Vagina (tissue), 2 donors: ENCODE measurements at regions not wholly inside any gene's neighbourhood (a gene's known extent, or its start where the extent isn't known, plus 50 kb on each side); places are given as distances from the start of the nearest gene placed in this dataset.

Experiments used
- CTCF ChIP-seq, 3 experiments: fragments of 450-650 bp in 2 of 3; fragments of 200-600 bp in 1 of 3; sonication (generic) in 1 of 3; IDR thresholded peaks; one replicate each; pipeline ENCODE4 v1.5.1; 2017 to 2019; ENCODE audit warnings: antibody characterized with exemption in 3 of 3, mild to moderate bottlenecking in 2 of 3, moderate library complexity in 2 of 3
- POLR2A ChIP-seq, 2 donors: fragments of 450-650 bp; IDR thresholded peaks; one replicate each; pipeline ENCODE4 v1.6.1; 2017; ENCODE audit warnings: antibody characterized with exemption in 2 of 2, mild to moderate bottlenecking in 2 of 2, moderate library complexity in 2 of 2

- TF ChIP-seq CTCF (IDR thresholded peaks at IDR 0.05) (no peak), POLR2A (IDR thresholded peaks at IDR 0.05) (no peak)
Observed at GRCh38 chr2:224156436-224156835, 117.3 kb upstream of the SERPINE2 start.
